GM21786 (cell line): ENCODE measurements at regions not wholly inside any gene's neighbourhood (a gene's known extent, or its start where the extent isn't known, plus 50 kb on each side); places are given as distances from the start of the nearest gene placed in this dataset.

Experiments
- ATAC-seq: cut with Tn5 transposase; IDR thresholded peaks from one replicate; pipeline ENCODE4 v1.9.1; 2021; ENCODE audit not compliant: unreplicated experiment

GRCh38 chr14:32254952-32255679, 52.0 kb upstream of the RNU6-8 start:
- ATAC-seq: no peak

- ATAC-seq: no peak
Measured at GRCh38 chr14:32255789-32256188, 52.7 kb upstream of the RNU6-8 start.

- ATAC-seq: no peak
Measured at GRCh38 chr14:32256576-32256975, 53.5 kb upstream of the RNU6-8 start.

GRCh38 chr14:32258336-32258993, 55.4 kb upstream of the RNU6-8 start:
- ATAC-seq: no peak

- ATAC-seq: peak; percentile 85
Measured at GRCh38 chr14:32259368-32260013, 56.4 kb upstream of the RNU6-8 start.

- ATAC-seq: no peak
Measured at GRCh38 chr14:32263939-32264567, 61.0 kb upstream of the RNU6-8 start.

- ATAC-seq: no peak
Measured at GRCh38 chr14:32265584-32265983, 62.5 kb upstream of the RNU6-8 start.

- ATAC-seq: no peak
Measured at GRCh38 chr14:32277998-32278397, 51.1 kb upstream of the AKAP6 start.
